Transverse colon (tissue), 4 donors: ENCODE measurements at regions not wholly inside any gene's neighbourhood (a gene's known extent, or its start where the extent isn't known, plus 50 kb on each side); places are given as distances from the start of the nearest gene placed in this dataset.

ENCODE experiments used
- DNase-seq: peaks from one replicate; pipeline ENCODE4 v3.0.0-alpha.2; 2019
- H3K27ac ChIP-seq, 4 donors: fragments of 200-600 bp; sonication (generic); 2 replicates each; pipeline ENCODE4 v1.5.1; 2016 to 2018; ENCODE audit warnings: inconsistent platforms in 4 of 4
- H3K27me3 ChIP-seq: fragments of 200-600 bp; sonication (generic); 2 replicates; pipeline ENCODE4 v1.5.1; 2017; ENCODE audit warnings: inconsistent platforms
- H3K36me3 ChIP-seq, 4 donors: fragments of 200-600 bp; sonication (generic); 2 replicates each; pipeline ENCODE4 v1.5.1; 2017 to 2019; ENCODE audit warnings: inconsistent platforms in 4 of 4
- H3K4me1 ChIP-seq, 4 donors: fragments of 200-600 bp; sonication (generic); 2 replicates each; pipeline ENCODE4 v1.5.1; 2017 to 2020; ENCODE audit warnings: inconsistent platforms in 4 of 4
- H3K4me3 ChIP-seq, 4 donors: fragments of 200-600 bp; sonication (generic); 1 replicate in 1 of 4; 2 replicates in 3 of 4; pipeline versions ENCODE4 v1.5.1 to v1.6.1; 2017 to 2019; ENCODE audit warnings: inconsistent platforms in 4 of 4
- H3K9me3 ChIP-seq, 2 donors: fragments of 200-600 bp; sonication (generic); 2 replicates each; pipeline ENCODE4 v1.5.1; 2017 to 2019; ENCODE audit warnings: inconsistent platforms in 2 of 2
- CTCF ChIP-seq, 5 experiments: fragments of 200-600 bp in 3 of 5; fragments of 450-650 bp in 2 of 5; sonication (generic) in 3 of 5; IDR thresholded peaks; 1 replicate in 2 of 5; 2 replicates in 3 of 5; pipeline ENCODE4 v1.5.1; 2016 to 2017; ENCODE audit warnings: antibody characterized with exemption in 5 of 5, inconsistent platforms in 3 of 5, mild to moderate bottlenecking in 2 of 5, moderate library complexity in 1 of 5
- EP300 ChIP-seq: sonication (generic); formaldehyde crosslinking; IDR thresholded peaks from one replicate; pipeline ENCODE4 v1.6.1; 2017; ENCODE audit warnings: antibody characterized with exemption, low read depth
- POLR2A ChIP-seq: fragments of 450-650 bp; IDR thresholded peaks from one replicate; pipeline ENCODE4 v1.6.1; 2016; ENCODE audit warnings: antibody characterized with exemption, mild to moderate bottlenecking, moderate library complexity
- POLR2AphosphoS5 ChIP-seq, 3 donors: sonication (generic); formaldehyde crosslinking; IDR thresholded peaks; one replicate each; pipeline ENCODE4 v1.6.1; 2016; ENCODE audit warnings: antibody characterized with exemption in 3 of 3
- WGBS, 2 donors: methylation state at CpG; one replicate each; pipeline ENCODE4 v1.1.5; 2018; ENCODE audit warnings: low coverage in 1 of 2; 5-methylcytosine and 5-hydroxymethylcytosine counted together
- in situ Hi-C, 4 donors: fragments of 200-750 bp; cut with MboI; loops; one replicate each; pipeline versions ENCODE4 v1.15.0 to v1.15.1; 2017; ENCODE audit warnings: low sequenced_read_pairs in 3 of 4, low pct_ligation_motif_present in 1 of 4, low pct_unique_long_range_greater_than_20kb in 1 of 4
- intact Hi-C: fragments of 100-400 bp; cut with DNase I; formaldehyde crosslinking; loops from one replicate; pipeline ENCODE4 v1.15.1; 2023; ENCODE audit warnings: low total_unique reads

GRCh38 chrX:33726281-33727160 lies 405.6 kb downstream of the FAM47A start:
- WGBS, 2 donors: 56% methylated on average over 43 of the region's 45 CpGs; no CpG with 5 or more reads in 1 of the 2 donors

GRCh38 chrX:33725535-33726210 lies 406.4 kb downstream of the FAM47A start:
- TF ChIP-seq POLR2AphosphoS5 (IDR thresholded peaks at IDR 0.05): no peak
- TF ChIP-seq POLR2A: no peak
- TF ChIP-seq CTCF (IDR thresholded peaks at IDR 0.05): no peak
- TF ChIP-seq EP300: no peak
- in situ Hi-C loops: no loop called here

More at GRCh38 chrX:33726281-33727160, 405.6 kb downstream of the FAM47A start:
- intact Hi-C loops (no loop called here), in situ Hi-C loops (no loop called here)
- Histone ChIP-seq H3K4me1 (no peaks in the 10 kb centered on the region), H3K27me3 (no peaks in the 10 kb centered on the region), H3K4me3 (peak overlapping the region in 3 of 4 donors; percentile 8 to 33 (median 15)), H3K9me3 (no peaks in the 10 kb centered on the region), H3K27ac (peak overlapping the region in 3 of 4 donors; percentile 2 to 40 (median 7)), H3K36me3 (no peaks in the 10 kb centered on the region)
- TF ChIP-seq POLR2A: no peak
- TF ChIP-seq CTCF (IDR thresholded peaks at IDR 0.05): no peak
- no peak for TF ChIP-seq POLR2AphosphoS5 (IDR thresholded peaks at IDR 0.05)
- no peak for TF ChIP-seq EP300
- no peak for DNase-seq

GRCh38 chrX:33721927-33722326 lies 410.2 kb downstream of the FAM47A start:
- Histone ChIP-seq H3K4me1 (no peaks in the 10 kb centered on the region), H3K27me3 (no peaks in the 10 kb centered on the region), H3K27ac (no peak overlapping the region), H3K4me3 (no peak overlapping the region), H3K9me3 (no peaks in the 10 kb centered on the region), H3K36me3 (no peaks in the 10 kb centered on the region)
- in situ Hi-C loops (no loop called here), intact Hi-C loops (no loop called here)
- no peak for DNase-seq
- WGBS, 2 donors: 64 to 67% methylated on average over 1 of the region's 1 CpG
- TF ChIP-seq POLR2A (no peak), EP300 (no peak), CTCF (IDR thresholded peaks at IDR 0.05) (no peak), POLR2AphosphoS5 (IDR thresholded peaks at IDR 0.05) (no peak)

More at GRCh38 chrX:33725535-33726210, 406.4 kb downstream of the FAM47A start:
- Histone ChIP-seq H3K36me3 (no peaks in the 10 kb centered on the region), H3K4me3 (peak overlapping the region; percentile 1 to 33 (median 12)), H3K27me3 (no peaks in the 10 kb centered on the region), H3K9me3 (no peaks in the 10 kb centered on the region), H3K4me1 (no peaks in the 10 kb centered on the region), H3K27ac (no peak overlapping the region)
- WGBS, 2 donors: 6 to 24% methylated on average over 3 to 15 of the region's 15 CpGs
- intact Hi-C loops: no loop called here
- DNase-seq: no peak

GRCh38 chrX:33686105-33686504 lies 446.0 kb downstream of the FAM47A start:
- 55 to 67% methylated on average over 1 of the region's 1 CpG for WGBS, 2 donors
- H3K27ac ChIP-seq: no peak overlapping the region
- in situ Hi-C loops (no loop called here), intact Hi-C loops (no loop called here)
- H3K27me3 ChIP-seq: no peaks in the 10 kb centered on the region
- no peak for TF ChIP-seq CTCF (IDR thresholded peaks at IDR 0.05)
- TF ChIP-seq EP300: no peak
- no peak for TF ChIP-seq POLR2A
- no peak for TF ChIP-seq POLR2AphosphoS5 (IDR thresholded peaks at IDR 0.05)
- no peaks in the 10 kb centered on the region for H3K4me1 ChIP-seq
- H3K36me3 ChIP-seq: no peaks in the 10 kb centered on the region
- DNase-seq: no peak
- no peaks in the 10 kb centered on the region for H3K9me3 ChIP-seq
- no peak overlapping the region for H3K4me3 ChIP-seq
